C4-2B (cell line): ENCODE measurements at regions not wholly inside any gene's neighbourhood (a gene's known extent, or its start where the extent isn't known, plus 50 kb on each side); places are given as distances from the start of the nearest gene placed in this dataset.

Experiments used
- CTCF ChIP-seq: fragments of 450-650 bp; conservative IDR thresholded peaks from 2 replicates; pipeline ENCODE4 v1.5.1; 2017; ENCODE audit warnings: mild to moderate bottlenecking
- ZFX ChIP-seq: fragments of 450-650 bp; IDR thresholded peaks from 2 replicates; pipeline ENCODE4 v1.6.1; 2017

GRCh38 chr4:167415461-167415860, 181.2 kb upstream of the SPOCK3 start:
- no peak for TF ChIP-seq CTCF
- no peak for TF ChIP-seq ZFX
